ENCODE measurements at regions not wholly inside any gene's neighbourhood (a gene's known extent, or its start where the extent isn't known, plus 50 kb on each side); places are given as distances from the start of the nearest gene placed in this dataset.

GRCh38 chr5:153094333-153094732, 396.1 kb upstream of the GRIA1 start:
- no peaks in the 10 kb centered on the region for H3K27me3 ChIP-seq (ENCODE audit: insufficient read depth, low read depth)
- no peaks in the 10 kb centered on the region for H3K79me2 ChIP-seq (ENCODE audit: insufficient read depth, low read depth)
- H3K4me2 ChIP-seq, result no peak overlapping the region
- no peak overlapping the region for H2AFZ ChIP-seq (ENCODE audit: low read depth)
- no peak overlapping the region for H3K9ac ChIP-seq
- no peak overlapping the region for H3K4me3 ChIP-seq (IDR thresholded peaks at IDR 0.05; ENCODE audit: insufficient read depth, low read depth, low read length)
- no peaks in the 10 kb centered on the region for H4K20me1 ChIP-seq (ENCODE audit: insufficient read depth)
- H3K4me1 ChIP-seq (ENCODE audit: low read depth, poor library complexity, severe bottlenecking), result no peaks in the 10 kb centered on the region
- no peak for TF ChIP-seq CTCF (conservative IDR thresholded peaks at IDR 0.05; ENCODE audit: low read depth, low read length)
- no peaks in the 10 kb centered on the region for H3K36me3 ChIP-seq (ENCODE audit: insufficient read depth)
- H3K27ac ChIP-seq, result no peak overlapping the region

GRCh38 chr5:153096381-153096780, 394.1 kb upstream of the GRIA1 start:
- no peaks in the 10 kb centered on the region for H3K36me3 ChIP-seq (ENCODE audit: insufficient read depth)
- H3K4me1 ChIP-seq (ENCODE audit: low read depth, poor library complexity, severe bottlenecking), result no peaks in the 10 kb centered on the region
- H3K27me3 ChIP-seq (ENCODE audit: insufficient read depth, low read depth), result no peaks in the 10 kb centered on the region
- no peak overlapping the region for H3K27ac ChIP-seq
- no peak overlapping the region for H3K4me2 ChIP-seq
- no peak overlapping the region for H3K9ac ChIP-seq
- H3K79me2 ChIP-seq (ENCODE audit: insufficient read depth, low read depth), result no peaks in the 10 kb centered on the region
- no peak overlapping the region for H3K4me3 ChIP-seq (IDR thresholded peaks at IDR 0.05; ENCODE audit: insufficient read depth, low read depth, low read length)
- no peak for TF ChIP-seq CTCF (conservative IDR thresholded peaks at IDR 0.05; ENCODE audit: low read depth, low read length)
- no peaks in the 10 kb centered on the region for H4K20me1 ChIP-seq (ENCODE audit: insufficient read depth)
- no peak overlapping the region for H2AFZ ChIP-seq (ENCODE audit: low read depth)

- Histone ChIP-seq H3K36me3 (ENCODE audit: insufficient read depth) (no peaks in the 10 kb centered on the region), H3K4me1 (ENCODE audit: low read depth, poor library complexity, severe bottlenecking) (no peaks in the 10 kb centered on the region), H3K4me3 (IDR thresholded peaks at IDR 0.05; ENCODE audit: insufficient read depth, low read depth, low read length) (no peak overlapping the region), H3K27me3 (ENCODE audit: insufficient read depth, low read depth) (no peaks in the 10 kb centered on the region), H4K20me1 (ENCODE audit: insufficient read depth) (no peaks in the 10 kb centered on the region), H3K4me2 (no peak overlapping the region), H3K27ac (no peak overlapping the region), H3K9ac (no peak overlapping the region), H2AFZ (ENCODE audit: low read depth) (no peak overlapping the region), H3K79me2 (ENCODE audit: insufficient read depth, low read depth) (no peaks in the 10 kb centered on the region)
- no peak for TF ChIP-seq CTCF (conservative IDR thresholded peaks at IDR 0.05; ENCODE audit: low read depth, low read length)
Measured at GRCh38 chr5:153099328-153099727, 391.1 kb upstream of the GRIA1 start.

GRCh38 chr5:153101235-153102180, 389.0 kb upstream of the GRIA1 start:
- no peak overlapping the region for H3K4me2 ChIP-seq

More at GRCh38 chr5:153101235-153102180, 389.0 kb upstream of the GRIA1 start:
- Histone ChIP-seq H3K36me3 (ENCODE audit: insufficient read depth) (no peaks in the 10 kb centered on the region), H4K20me1 (ENCODE audit: insufficient read depth) (no peaks in the 10 kb centered on the region), H3K9ac (no peak overlapping the region), H3K4me3 (IDR thresholded peaks at IDR 0.05; ENCODE audit: insufficient read depth, low read depth, low read length) (no peak overlapping the region), H2AFZ (ENCODE audit: low read depth) (no peak overlapping the region), H3K27ac (no peak overlapping the region), H3K4me1 (ENCODE audit: low read depth, poor library complexity, severe bottlenecking) (no peaks in the 10 kb centered on the region), H3K27me3 (ENCODE audit: insufficient read depth, low read depth) (no peaks in the 10 kb centered on the region), H3K79me2 (ENCODE audit: insufficient read depth, low read depth) (no peaks in the 10 kb centered on the region)
- TF ChIP-seq CTCF (conservative IDR thresholded peaks at IDR 0.05; ENCODE audit: low read depth, low read length), result no peak
